C4-2B (cell line): ENCODE measurements at regions not wholly inside any gene's neighbourhood (a gene's known extent, or its start where the extent isn't known, plus 50 kb on each side); places are given as distances from the start of the nearest gene placed in this dataset.

Experiments used
- H3K27ac ChIP-seq: fragments of 450-650 bp; 2 replicates; pipeline ENCODE4 v1.5.1; 2017
- ZFX ChIP-seq: fragments of 450-650 bp; IDR thresholded peaks from 2 replicates; pipeline ENCODE4 v1.6.1; 2017
- TF ChIP-seq, protein P1 (sequence below): fragments of 450-650 bp; conservative IDR thresholded peaks from 2 replicates; pipeline ENCODE4 v1.5.1; 2017; ENCODE audit warnings: mild to moderate bottlenecking

- TF ChIP-seq, protein P1, sequence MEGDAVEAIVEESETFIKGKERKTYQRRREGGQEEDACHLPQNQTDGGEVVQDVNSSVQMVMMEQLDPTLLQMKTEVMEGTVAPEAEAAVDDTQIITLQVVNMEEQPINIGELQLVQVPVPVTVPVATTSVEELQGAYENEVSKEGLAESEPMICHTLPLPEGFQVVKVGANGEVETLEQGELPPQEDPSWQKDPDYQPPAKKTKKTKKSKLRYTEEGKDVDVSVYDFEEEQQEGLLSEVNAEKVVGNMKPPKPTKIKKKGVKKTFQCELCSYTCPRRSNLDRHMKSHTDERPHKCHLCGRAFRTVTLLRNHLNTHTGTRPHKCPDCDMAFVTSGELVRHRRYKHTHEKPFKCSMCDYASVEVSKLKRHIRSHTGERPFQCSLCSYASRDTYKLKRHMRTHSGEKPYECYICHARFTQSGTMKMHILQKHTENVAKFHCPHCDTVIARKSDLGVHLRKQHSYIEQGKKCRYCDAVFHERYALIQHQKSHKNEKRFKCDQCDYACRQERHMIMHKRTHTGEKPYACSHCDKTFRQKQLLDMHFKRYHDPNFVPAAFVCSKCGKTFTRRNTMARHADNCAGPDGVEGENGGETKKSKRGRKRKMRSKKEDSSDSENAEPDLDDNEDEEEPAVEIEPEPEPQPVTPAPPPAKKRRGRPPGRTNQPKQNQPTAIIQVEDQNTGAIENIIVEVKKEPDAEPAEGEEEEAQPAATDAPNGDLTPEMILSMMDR = no peak
- no peak for TF ChIP-seq ZFX
- no peak overlapping the region for H3K27ac ChIP-seq
These were observed 561.4 kb downstream of the ADCYAP1 start for GRCh38 chr18:1466035-1466434.

DNA sequence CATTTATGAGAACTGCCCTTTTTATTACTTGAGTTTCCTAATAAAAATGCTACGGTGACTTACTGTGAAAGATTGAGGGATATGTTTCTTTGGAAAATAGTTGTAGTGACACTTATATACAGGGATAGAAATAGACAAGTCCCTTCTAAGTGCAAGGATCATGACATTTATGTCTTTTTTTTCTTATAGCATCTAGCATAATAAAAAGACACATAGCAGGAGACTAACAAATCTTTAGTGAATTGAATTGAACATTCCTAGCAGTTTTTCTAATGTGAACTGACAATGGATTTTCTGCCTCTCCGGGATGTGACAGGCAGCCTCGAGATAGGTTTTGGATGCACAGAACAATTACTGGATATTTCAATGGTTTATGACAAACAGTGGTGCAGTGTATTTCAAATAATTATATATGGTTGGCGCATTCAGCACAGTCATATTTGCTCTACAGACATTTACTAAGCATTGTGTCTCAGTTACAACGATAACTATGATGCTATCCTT, 562.8 kb downstream of the ADCYAP1 start:
- TF ChIP-seq, protein P1 = no peak
- TF ChIP-seq ZFX = no peak
- H3K27ac ChIP-seq = no peak overlapping the region

DNA sequence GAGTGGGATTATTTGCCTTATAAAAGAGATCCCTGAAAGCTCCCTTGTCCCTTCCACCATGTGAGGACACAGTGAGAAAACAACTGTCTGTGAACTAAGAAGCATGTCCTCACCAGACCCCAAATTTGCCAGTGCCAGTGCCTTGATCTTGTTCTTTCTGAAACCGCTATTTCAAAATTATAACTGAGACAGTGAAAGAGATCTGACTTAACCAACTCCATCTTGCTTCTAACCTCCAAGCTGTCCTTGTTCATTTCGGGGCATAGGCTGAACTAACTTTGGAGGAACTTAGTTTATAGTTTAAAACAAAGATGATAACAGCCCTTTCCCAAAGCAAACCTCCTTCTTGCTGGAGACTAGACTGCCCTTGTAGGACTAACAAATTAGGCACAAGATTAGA, 563.9 kb downstream of the ADCYAP1 start:
- no peak overlapping the region for H3K27ac ChIP-seq
- TF ChIP-seq, protein P1 = no peak
- TF ChIP-seq ZFX = no peak

GRCh38 chr18:1475867-1476266, 571.2 kb downstream of the ADCYAP1 start:
- H3K27ac ChIP-seq = no peak overlapping the region
- TF ChIP-seq ZFX = no peak
- TF ChIP-seq, protein P1 = no peak

DNA sequence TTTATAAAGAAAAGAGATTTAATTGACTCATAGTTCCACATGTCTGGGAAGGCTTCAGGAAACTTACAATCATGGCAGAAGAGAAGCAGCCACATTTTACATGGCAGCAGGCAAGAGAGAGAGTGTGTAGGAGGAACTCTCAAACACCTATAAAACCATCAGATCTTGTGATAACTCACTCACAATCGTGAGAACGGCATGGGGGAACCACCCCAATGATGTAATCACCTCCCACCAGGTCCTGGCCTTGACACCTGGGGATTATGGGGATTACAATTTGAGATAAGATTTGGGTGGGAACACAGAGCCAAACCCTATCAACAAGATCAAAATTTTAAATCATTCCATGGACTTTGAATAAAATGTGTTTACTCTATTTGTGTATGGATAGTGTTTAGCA, 575.6 kb downstream of the ADCYAP1 start:
- no peak overlapping the region for H3K27ac ChIP-seq
- TF ChIP-seq, protein P1 = no peak
- TF ChIP-seq ZFX = no peak

DNA sequence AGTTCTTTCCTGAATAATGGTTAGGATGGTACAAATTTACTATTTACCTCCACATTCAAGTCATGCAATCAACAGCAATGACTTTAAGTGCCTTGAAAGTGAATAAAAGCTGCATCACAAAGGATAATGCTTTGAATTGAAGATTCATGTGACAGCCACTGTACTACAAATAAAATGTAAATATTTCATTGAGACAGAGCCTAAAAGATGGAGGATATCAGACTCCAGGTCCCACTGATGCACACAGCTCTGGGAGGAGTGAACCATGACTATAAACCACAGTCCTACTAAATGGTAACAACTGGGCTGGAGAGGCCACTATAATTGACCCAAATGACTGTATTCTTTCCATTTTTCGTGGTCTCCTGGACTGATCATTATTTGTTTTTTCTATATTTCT, 576.9 kb downstream of the ADCYAP1 start:
- TF ChIP-seq ZFX = no peak
- TF ChIP-seq, protein P1 = no peak
- H3K27ac ChIP-seq = no peak overlapping the region

- H3K27ac ChIP-seq = no peak overlapping the region
- no peak for TF ChIP-seq ZFX
- TF ChIP-seq, protein P1 = no peak
These were observed 578.7 kb downstream of the ADCYAP1 start for GRCh38 chr18:1483385-1483784.
